Activated naive CD4-positive, alpha-beta T cell treated with anti-CD3 and anti-CD28 coated beads for 36 hours (primary cell): ENCODE measurements at regions not wholly inside any gene's neighbourhood (a gene's known extent, or its start where the extent isn't known, plus 50 kb on each side); places are given as distances from the start of the nearest gene placed in this dataset.

Experiments
- CTCF ChIA-PET: fragments of 350-600 bp; sonication (Branson Sonifier 250); formaldehyde crosslinking; loops from one replicate; lab custom pipeline; 2021; ENCODE audit warnings: antibody characterized with exemption; lab: Charles Lee
- DNase-seq: peaks from one replicate; pipeline ENCODE4 v3.0.0-alpha.2; 2020
- H3K27ac Mint-ChIP-seq: one replicate; pipeline ENCODE4 v1.8.0; 2021; ENCODE audit warnings: mild to moderate bottlenecking, mixed read lengths
- H3K27me3 Mint-ChIP-seq: one replicate; pipeline ENCODE4 v1.8.0; 2021; ENCODE audit warnings: low read depth, mixed read lengths
- H3K36me3 Mint-ChIP-seq: one replicate; pipeline ENCODE4 v1.8.0; 2021; ENCODE audit warnings: low read depth, mixed read lengths
- H3K4me1 Mint-ChIP-seq: one replicate; pipeline ENCODE4 v1.8.0; 2021; ENCODE audit warnings: low read depth, mixed read lengths
- H3K4me3 Mint-ChIP-seq: one replicate; pipeline ENCODE4 v1.8.0; 2021; ENCODE audit warnings: mild to moderate bottlenecking, moderate library complexity, mixed read lengths
- H3K9me3 Mint-ChIP-seq: one replicate; pipeline ENCODE4 v1.8.0; 2021; ENCODE audit warnings: mixed read lengths
- intact Hi-C: fragments of 100-400 bp; cut with micrococcal nuclease; formaldehyde crosslinking; loops from one replicate; pipeline ENCODE4 v1.15.1; 2023

GRCh38 chr13:109879338-109879737 lies 93.0 kb upstream of the IRS2 start:
- Mint-ChIP-seq H3K36me3 (no peaks in the 10 kb centered on the region), H3K4me1 (no peaks in the 10 kb centered on the region), H3K9me3 (no peaks in the 10 kb centered on the region), H3K27me3 (peaks cover 11% of the 10 kb centered on the region), H3K27ac (no peak overlapping the region), H3K4me3 (no peak overlapping the region)
- intact Hi-C loops, result no loop called here
- DNase-seq, result no peak
- CTCF ChIA-PET, result no interaction called here

- CTCF ChIA-PET, result no interaction called here
- no peak for DNase-seq
- intact Hi-C loops, result no loop called here
- no peaks in the 10 kb centered on the region for H3K36me3 Mint-ChIP-seq
- H3K27me3 Mint-ChIP-seq, result peaks cover 11% of the 10 kb centered on the region
- no peak overlapping the region for H3K4me3 Mint-ChIP-seq
- H3K4me1 Mint-ChIP-seq, result no peaks in the 10 kb centered on the region
- no peaks in the 10 kb centered on the region for H3K9me3 Mint-ChIP-seq
- no peak overlapping the region for H3K27ac Mint-ChIP-seq
Observed at GRCh38 chr13:109877809-109878208, 91.4 kb upstream of the IRS2 start.

GRCh38 chr13:109875746-109876145 lies 89.4 kb upstream of the IRS2 start:
- Mint-ChIP-seq H3K27me3 (peaks cover 19% of the 10 kb centered on the region), H3K27ac (no peak overlapping the region), H3K4me1 (no peaks in the 10 kb centered on the region), H3K9me3 (no peaks in the 10 kb centered on the region), H3K4me3 (no peak overlapping the region), H3K36me3 (no peaks in the 10 kb centered on the region)
- no peak for DNase-seq
- CTCF ChIA-PET, result no interaction called here
- intact Hi-C loops, result no loop called here

- H3K36me3 Mint-ChIP-seq, result no peaks in the 10 kb centered on the region
- intact Hi-C loops, result no loop called here
- CTCF ChIA-PET, result no interaction called here
- H3K4me3 Mint-ChIP-seq, result no peak overlapping the region
- no peak overlapping the region for H3K27ac Mint-ChIP-seq
- peaks cover 5% of the 10 kb centered on the region for H3K4me1 Mint-ChIP-seq
- peaks cover 19% of the 10 kb centered on the region for H3K27me3 Mint-ChIP-seq
- H3K9me3 Mint-ChIP-seq, result no peaks in the 10 kb centered on the region
- DNase-seq, result no peak
Observed at GRCh38 chr13:109874484-109875454, 88.4 kb upstream of the IRS2 start.

- Mint-ChIP-seq H3K27ac (no peak overlapping the region), H3K4me3 (no peak overlapping the region), H3K36me3 (no peaks in the 10 kb centered on the region), H3K9me3 (no peaks in the 10 kb centered on the region), H3K4me1 (peaks cover 10% of the 10 kb centered on the region), H3K27me3 (peaks cover 25% of the 10 kb centered on the region)
- CTCF ChIA-PET, result no interaction called here
- intact Hi-C loops, result no loop called here
- DNase-seq, result no peak
Observed at GRCh38 chr13:109873351-109874123, 87.2 kb upstream of the IRS2 start.

GRCh38 chr13:109872864-109873263 lies 86.5 kb upstream of the IRS2 start:
- intact Hi-C loops, result no loop called here
- Mint-ChIP-seq H3K9me3 (no peaks in the 10 kb centered on the region), H3K27me3 (peaks cover 31% of the 10 kb centered on the region), H3K4me1 (peaks cover 10% of the 10 kb centered on the region), H3K4me3 (no peak overlapping the region), H3K36me3 (no peaks in the 10 kb centered on the region), H3K27ac (no peak overlapping the region)
- CTCF ChIA-PET, result no interaction called here
- no peak for DNase-seq

- H3K4me1 Mint-ChIP-seq, result peaks cover 10% of the 10 kb centered on the region
- no peaks in the 10 kb centered on the region for H3K36me3 Mint-ChIP-seq
- no peaks in the 10 kb centered on the region for H3K9me3 Mint-ChIP-seq
- H3K27ac Mint-ChIP-seq, result no peak overlapping the region
- H3K27me3 Mint-ChIP-seq, result peaks cover 40% of the 10 kb centered on the region
- no peak overlapping the region for H3K4me3 Mint-ChIP-seq
- no peak for DNase-seq
- intact Hi-C loops, result no loop called here
- CTCF ChIA-PET, result no interaction called here
Observed at GRCh38 chr13:109870696-109871370, 84.5 kb upstream of the IRS2 start.

- Mint-ChIP-seq H3K27me3 (peaks cover 42% of the 10 kb centered on the region), H3K4me3 (no peak overlapping the region)
- CTCF ChIA-PET, result no interaction called here
Observed at GRCh38 chr13:109870274-109870673, 83.9 kb upstream of the IRS2 start.

GRCh38 chr13:109869312-109870237 lies 83.2 kb upstream of the IRS2 start:
- CTCF ChIA-PET, result no interaction called here
- peak; percentile 67 for DNase-seq
- Mint-ChIP-seq H3K4me3 (peak overlapping the region; percentile 29), H3K36me3 (no peaks in the 10 kb centered on the region), H3K27me3 (peaks cover 42% of the 10 kb centered on the region), H3K27ac (no peak overlapping the region), H3K4me1 (peaks cover 10% of the 10 kb centered on the region), H3K9me3 (no peaks in the 10 kb centered on the region)
- intact Hi-C loops, result loop anchor here (1.0 kb wide), 1 partner anchor 29 kb away; no protein-coding TSS in a partner anchor

More at GRCh38 chr13:109870274-109870673, 83.9 kb upstream of the IRS2 start:
- Mint-ChIP-seq H3K36me3 (no peaks in the 10 kb centered on the region), H3K9me3 (no peaks in the 10 kb centered on the region), H3K4me1 (peaks cover 10% of the 10 kb centered on the region), H3K27ac (no peak overlapping the region)
- intact Hi-C loops, result no loop called here
- DNase-seq, result no peak

GRCh38 chr13:109868578-109869311 lies 82.4 kb upstream of the IRS2 start:
- Mint-ChIP-seq H3K36me3 (no peaks in the 10 kb centered on the region), H3K9me3 (no peaks in the 10 kb centered on the region), H3K4me3 (no peak overlapping the region), H3K27ac (no peak overlapping the region), H3K4me1 (peaks cover 10% of the 10 kb centered on the region), H3K27me3 (peaks cover 41% of the 10 kb centered on the region)
- CTCF ChIA-PET, result interaction anchor here (0.7 kb wide), 1 partner anchor 246 kb away, joined by 3 read pairs; no protein-coding TSS in a partner anchor
- intact Hi-C loops, result loop anchor here (1.0 kb wide), 1 partner anchor 28 kb away; no protein-coding TSS in a partner anchor
- DNase-seq, result no peak

- H3K4me3 Mint-ChIP-seq, result no peak overlapping the region
- peaks cover 10% of the 10 kb centered on the region for H3K4me1 Mint-ChIP-seq
- no peaks in the 10 kb centered on the region for H3K36me3 Mint-ChIP-seq
- H3K27ac Mint-ChIP-seq, result no peak overlapping the region
- intact Hi-C loops, result no loop called here
- no peak for DNase-seq
- H3K27me3 Mint-ChIP-seq, result peaks cover 49% of the 10 kb centered on the region
- CTCF ChIA-PET, result no interaction called here
- no peaks in the 10 kb centered on the region for H3K9me3 Mint-ChIP-seq
Observed at GRCh38 chr13:109867766-109868165, 81.4 kb upstream of the IRS2 start.
